A673 (cell line): ENCODE measurements at regions not wholly inside any gene's neighbourhood (a gene's known extent, or its start where the extent isn't known, plus 50 kb on each side); places are given as distances from the start of the nearest gene placed in this dataset.

Source experiments
- EZH2 ChIP-seq: fragments of 200-600 bp; sonication (generic); IDR thresholded peaks from 2 replicates; pipeline ENCODE4 v1.6.1; 2017; ENCODE audit warnings: borderline replicate concordance, low read depth, mild to moderate bottlenecking, mixed read lengths, antibody characterized with exemption, low read length; ENCODE audit not compliant: poor library complexity, severe bottlenecking
- TF ChIP-seq, protein P1 (sequence below): fragments of 300-800, 200-600 bp; sonication (generic); conservative IDR thresholded peaks from 2 replicates; pipeline ENCODE4 v1.5.1; 2017; ENCODE audit warnings: low read depth, mild to moderate bottlenecking, antibody characterized with exemption, low read length, moderate library complexity, mixed read lengths

DNA sequence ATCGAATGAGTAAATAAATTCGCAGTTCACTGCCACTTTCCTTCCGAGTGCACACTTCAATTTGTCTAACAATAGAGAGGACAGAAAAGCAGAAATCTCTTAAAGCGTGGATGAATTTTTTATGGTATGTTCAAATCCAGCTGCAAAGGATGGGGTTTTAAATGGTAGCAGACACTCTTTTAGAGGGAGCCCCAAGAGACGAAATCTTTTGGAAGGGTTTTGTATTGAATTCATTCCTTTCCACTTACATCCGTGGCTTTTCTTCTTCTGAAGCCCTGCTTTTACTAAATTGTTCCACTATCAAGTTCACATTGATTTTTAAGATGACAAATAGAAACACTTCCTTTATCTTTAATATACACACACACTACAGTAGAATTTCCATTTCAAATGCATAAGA, 680.7 kb downstream of the NR4A2 start:
- TF ChIP-seq, protein P1, sequence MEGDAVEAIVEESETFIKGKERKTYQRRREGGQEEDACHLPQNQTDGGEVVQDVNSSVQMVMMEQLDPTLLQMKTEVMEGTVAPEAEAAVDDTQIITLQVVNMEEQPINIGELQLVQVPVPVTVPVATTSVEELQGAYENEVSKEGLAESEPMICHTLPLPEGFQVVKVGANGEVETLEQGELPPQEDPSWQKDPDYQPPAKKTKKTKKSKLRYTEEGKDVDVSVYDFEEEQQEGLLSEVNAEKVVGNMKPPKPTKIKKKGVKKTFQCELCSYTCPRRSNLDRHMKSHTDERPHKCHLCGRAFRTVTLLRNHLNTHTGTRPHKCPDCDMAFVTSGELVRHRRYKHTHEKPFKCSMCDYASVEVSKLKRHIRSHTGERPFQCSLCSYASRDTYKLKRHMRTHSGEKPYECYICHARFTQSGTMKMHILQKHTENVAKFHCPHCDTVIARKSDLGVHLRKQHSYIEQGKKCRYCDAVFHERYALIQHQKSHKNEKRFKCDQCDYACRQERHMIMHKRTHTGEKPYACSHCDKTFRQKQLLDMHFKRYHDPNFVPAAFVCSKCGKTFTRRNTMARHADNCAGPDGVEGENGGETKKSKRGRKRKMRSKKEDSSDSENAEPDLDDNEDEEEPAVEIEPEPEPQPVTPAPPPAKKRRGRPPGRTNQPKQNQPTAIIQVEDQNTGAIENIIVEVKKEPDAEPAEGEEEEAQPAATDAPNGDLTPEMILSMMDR, result no peak
- TF ChIP-seq EZH2, result no peak
